Glutamatergic neuron (in vitro differentiated cells): ENCODE measurements at regions not wholly inside any gene's neighbourhood (a gene's known extent, or its start where the extent isn't known, plus 50 kb on each side); places are given as distances from the start of the nearest gene placed in this dataset.

ENCODE experiments used
- DNase-seq: peaks from one replicate; pipeline ENCODE4 v3.0.0; 2022
- H3K27ac Mint-ChIP-seq: one replicate; pipeline ENCODE4 v1.8.0; 2020; ENCODE audit warnings: mild to moderate bottlenecking, mixed read lengths, inconsistent platforms; ENCODE audit not compliant: unreplicated experiment
- H3K27me3 Mint-ChIP-seq: one replicate; pipeline ENCODE4 v1.8.0; 2020; ENCODE audit warnings: mild to moderate bottlenecking, moderate library complexity, mixed read lengths, inconsistent platforms; ENCODE audit not compliant: unreplicated experiment
- H3K36me3 Mint-ChIP-seq: one replicate; pipeline ENCODE4 v1.8.0; 2020; ENCODE audit warnings: mild to moderate bottlenecking, mixed read lengths, inconsistent platforms; ENCODE audit not compliant: unreplicated experiment
- H3K4me1 Mint-ChIP-seq: one replicate; pipeline ENCODE4 v1.8.0; 2020; ENCODE audit warnings: mild to moderate bottlenecking, low read depth, mixed read lengths, inconsistent platforms; ENCODE audit not compliant: unreplicated experiment
- H3K4me3 Mint-ChIP-seq: one replicate; pipeline ENCODE4 v1.8.0; 2020; ENCODE audit warnings: mild to moderate bottlenecking, mixed read lengths, inconsistent platforms; ENCODE audit not compliant: unreplicated experiment
- H3K9me3 Mint-ChIP-seq: one replicate; pipeline ENCODE4 v1.8.0; 2020; ENCODE audit warnings: mild to moderate bottlenecking, moderate library complexity, mixed read lengths, inconsistent platforms; ENCODE audit not compliant: unreplicated experiment
- CTCF ChIP-seq: fragments of 200-600 bp; sonication (generic); IDR thresholded peaks from one replicate; pipeline ENCODE4 v1.5.0; 2021; ENCODE audit not compliant: partially characterized antibody, unreplicated experiment

- Mint-ChIP-seq H3K4me1 (peaks cover 18% of the 10 kb centered on the region), H3K36me3 (peaks cover 4% of the 10 kb centered on the region), H3K9me3 (peaks cover 6% of the 10 kb centered on the region), H3K27ac (no peak overlapping the region), H3K4me3 (no peak overlapping the region), H3K27me3 (peaks cover 8% of the 10 kb centered on the region)
- TF ChIP-seq CTCF: no peak
- no peak for DNase-seq
Measured at GRCh38 chr4:35105486-35105885, 1138.8 kb downstream of the ARAP2 start.

- DNase-seq: no peak
- no peak for TF ChIP-seq CTCF
- Mint-ChIP-seq H3K27ac (no peak overlapping the region), H3K36me3 (peaks cover 4% of the 10 kb centered on the region), H3K4me1 (peaks cover 17% of the 10 kb centered on the region), H3K4me3 (no peak overlapping the region), H3K27me3 (peaks cover 8% of the 10 kb centered on the region), H3K9me3 (peaks cover 6% of the 10 kb centered on the region)
Measured at GRCh38 chr4:35106091-35106734, 1138.1 kb downstream of the ARAP2 start.

GRCh38 chr4:35124106-35124505, 1120.2 kb downstream of the ARAP2 start:
- no peak for DNase-seq
- Mint-ChIP-seq H3K27me3 (no peaks in the 10 kb centered on the region), H3K27ac (no peak overlapping the region), H3K4me1 (no peaks in the 10 kb centered on the region), H3K9me3 (no peaks in the 10 kb centered on the region), H3K36me3 (no peaks in the 10 kb centered on the region), H3K4me3 (no peak overlapping the region)
- no peak for TF ChIP-seq CTCF

- Mint-ChIP-seq H3K4me1 (no peaks in the 10 kb centered on the region), H3K4me3 (no peak overlapping the region), H3K27me3 (no peaks in the 10 kb centered on the region), H3K27ac (no peak overlapping the region), H3K9me3 (no peaks in the 10 kb centered on the region), H3K36me3 (no peaks in the 10 kb centered on the region)
- no peak for DNase-seq
- TF ChIP-seq CTCF: no peak
Measured at GRCh38 chr4:35125995-35126712, 1118.2 kb downstream of the ARAP2 start.

GRCh38 chr4:35138449-35138848, 1105.9 kb downstream of the ARAP2 start:
- peaks cover 5% of the 10 kb centered on the region for H3K36me3 Mint-ChIP-seq
- H3K4me1 Mint-ChIP-seq: no peaks in the 10 kb centered on the region
- TF ChIP-seq CTCF: no peak
- H3K4me3 Mint-ChIP-seq: no peak overlapping the region
- no peak overlapping the region for H3K27ac Mint-ChIP-seq
- H3K9me3 Mint-ChIP-seq: peaks cover 1% of the 10 kb centered on the region
- no peaks in the 10 kb centered on the region for H3K27me3 Mint-ChIP-seq
- DNase-seq: no peak
